ENCODE measurements at regions not wholly inside any gene's neighbourhood (a gene's known extent, or its start where the extent isn't known, plus 50 kb on each side); places are given as distances from the start of the nearest gene placed in this dataset.

DNA sequence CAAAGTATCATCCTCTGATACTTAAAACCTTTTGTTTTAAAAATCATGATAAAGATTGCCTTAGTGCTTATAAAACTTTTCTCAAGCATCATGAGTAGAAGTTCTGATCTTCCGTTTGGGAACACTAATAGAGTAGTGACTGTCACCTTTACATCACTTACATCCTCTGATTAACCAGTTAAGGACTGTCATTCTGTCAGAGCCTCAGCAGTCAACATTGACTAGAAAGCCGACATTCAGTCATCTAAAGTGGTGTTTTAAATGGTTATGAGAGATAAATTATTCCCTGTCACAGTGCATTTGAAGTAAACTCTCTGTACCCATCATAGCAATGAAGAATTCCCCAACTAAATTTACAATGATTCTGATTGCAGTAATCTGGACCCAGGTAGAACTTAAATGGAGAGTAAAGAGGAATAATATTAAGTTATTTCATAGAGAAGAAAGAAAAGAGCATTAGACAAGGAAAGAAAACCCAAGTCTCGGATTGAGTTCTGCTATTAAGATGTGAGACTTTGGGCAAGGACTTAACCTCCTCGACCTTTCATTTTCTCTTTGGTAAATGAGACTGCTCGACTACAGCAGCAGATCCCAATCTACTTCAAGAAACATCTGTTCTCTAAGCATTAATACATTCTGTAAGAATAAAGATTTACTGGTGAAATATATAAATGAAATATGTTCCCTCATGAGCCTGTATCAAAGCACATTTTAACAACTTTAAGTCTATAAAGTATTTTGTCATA lies 563.9 kb upstream of the LMO3 start:
- no peaks in the 10 kb centered on the region for H3K79me2 ChIP-seq
- no peak overlapping the region for H2AFZ ChIP-seq
- H3K27ac ChIP-seq, result no peak overlapping the region
- peaks cover 4% of the 10 kb centered on the region for H3K9me3 ChIP-seq (ENCODE audit: control insufficient read depth, low read length)
- no peak overlapping the region for H3K9ac ChIP-seq
- H3K4me2 ChIP-seq (ENCODE audit: low read length), result no peak overlapping the region
- TF ChIP-seq CTCF (IDR thresholded peaks at IDR 0.05), result no peak
- no peaks in the 10 kb centered on the region for H3K4me1 ChIP-seq
- H3K27me3 ChIP-seq (ENCODE audit: control insufficient read depth, insufficient read depth, low read length), result no peaks in the 10 kb centered on the region
- no peak overlapping the region for H3K4me3 ChIP-seq (ENCODE audit: low read depth, low read length)
- no peaks in the 10 kb centered on the region for H3K36me3 ChIP-seq (ENCODE audit: control insufficient read depth, insufficient read depth, low read length)

DNA sequence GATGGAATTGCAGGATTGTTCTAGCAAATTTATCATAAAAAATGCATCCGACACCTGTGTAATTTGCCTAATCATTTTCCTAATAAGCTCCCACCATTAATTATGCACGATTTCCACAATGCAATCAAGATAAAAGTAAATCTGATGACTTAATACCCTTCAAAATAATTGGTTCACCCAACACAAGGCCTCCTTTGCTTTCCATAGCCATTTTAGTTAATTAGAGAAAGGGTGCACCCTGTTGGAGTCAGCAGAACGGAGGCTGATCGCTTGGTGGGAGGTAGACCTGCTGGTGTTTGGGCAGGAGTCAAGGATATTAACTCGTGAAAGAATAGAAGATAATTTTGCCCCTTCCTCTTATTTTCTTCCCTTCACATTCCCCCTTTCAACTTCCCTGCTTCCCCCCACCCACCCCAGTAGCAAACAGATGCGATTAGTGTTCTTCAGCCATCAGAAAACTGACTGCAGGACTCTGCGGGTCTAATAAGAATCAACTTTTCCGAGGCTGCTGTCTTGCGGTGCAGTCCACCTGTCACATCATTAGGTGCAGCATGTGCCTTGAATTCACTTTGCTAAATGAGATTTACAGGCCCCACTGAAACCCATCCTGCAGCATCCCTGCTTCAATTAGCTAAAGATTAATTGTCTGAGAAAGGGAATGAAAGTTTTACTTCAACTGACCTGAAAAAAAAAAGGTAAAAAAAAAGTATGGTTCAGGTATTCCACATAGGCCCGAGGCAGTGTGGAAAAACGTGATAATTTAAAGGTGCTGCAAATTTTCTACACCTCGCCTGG lies 553.7 kb upstream of the LMO3 start:
- no peak overlapping the region for H3K4me3 ChIP-seq (ENCODE audit: low read depth, low read length)
- no peak overlapping the region for H3K27ac ChIP-seq
- no peaks in the 10 kb centered on the region for H3K4me1 ChIP-seq
- no peaks in the 10 kb centered on the region for H3K9me3 ChIP-seq (ENCODE audit: control insufficient read depth, low read length)
- no peaks in the 10 kb centered on the region for H3K27me3 ChIP-seq (ENCODE audit: control insufficient read depth, insufficient read depth, low read length)
- H3K9ac ChIP-seq, result no peak overlapping the region
- no peaks in the 10 kb centered on the region for H3K36me3 ChIP-seq (ENCODE audit: control insufficient read depth, insufficient read depth, low read length)
- H2AFZ ChIP-seq, result no peak overlapping the region
- no peaks in the 10 kb centered on the region for H3K79me2 ChIP-seq
- no peak overlapping the region for H3K4me2 ChIP-seq (ENCODE audit: low read length)
- no peak for TF ChIP-seq CTCF (IDR thresholded peaks at IDR 0.05)

GRCh38 chr12:17158201-17158600 lies 552.2 kb upstream of the LMO3 start:
- H3K79me2 ChIP-seq, result no peaks in the 10 kb centered on the region
- H3K9me3 ChIP-seq (ENCODE audit: control insufficient read depth, low read length), result no peaks in the 10 kb centered on the region
- H2AFZ ChIP-seq, result no peak overlapping the region
- no peak overlapping the region for H3K4me2 ChIP-seq (ENCODE audit: low read length)
- H3K27me3 ChIP-seq (ENCODE audit: control insufficient read depth, insufficient read depth, low read length), result no peaks in the 10 kb centered on the region
- H3K27ac ChIP-seq, result no peak overlapping the region
- TF ChIP-seq CTCF (IDR thresholded peaks at IDR 0.05), result no peak
- H3K9ac ChIP-seq, result no peak overlapping the region
- H3K4me1 ChIP-seq, result no peaks in the 10 kb centered on the region
- no peak overlapping the region for H3K4me3 ChIP-seq (ENCODE audit: low read depth, low read length)
- H3K36me3 ChIP-seq (ENCODE audit: control insufficient read depth, insufficient read depth, low read length), result no peaks in the 10 kb centered on the region

DNA sequence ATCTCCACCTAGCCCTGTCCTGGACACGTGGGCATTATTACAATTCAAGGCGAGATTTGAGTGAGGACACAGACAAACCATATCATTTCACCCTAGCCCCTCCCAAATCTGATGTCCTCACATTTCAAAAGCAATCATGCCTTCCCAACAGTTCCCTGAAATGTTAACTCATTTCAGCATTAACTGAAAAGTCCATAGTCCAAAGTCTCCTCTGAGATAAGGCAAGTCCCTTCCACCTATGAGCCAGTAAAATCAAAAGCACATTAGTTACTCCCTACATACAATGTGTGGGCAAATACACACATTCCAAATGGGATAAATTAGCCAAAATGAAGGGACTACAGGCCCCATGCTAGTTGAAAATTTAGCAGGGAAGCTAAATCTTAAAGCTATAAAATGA lies 546.0 kb upstream of the LMO3 start:
- TF ChIP-seq CTCF (IDR thresholded peaks at IDR 0.05), result no peak
- no peak overlapping the region for H3K4me3 ChIP-seq (ENCODE audit: low read depth, low read length)
- H3K4me2 ChIP-seq (ENCODE audit: low read length), result no peak overlapping the region
- no peak overlapping the region for H3K9ac ChIP-seq
- H3K27ac ChIP-seq, result no peak overlapping the region
- H3K79me2 ChIP-seq, result no peaks in the 10 kb centered on the region
- no peaks in the 10 kb centered on the region for H3K27me3 ChIP-seq (ENCODE audit: control insufficient read depth, insufficient read depth, low read length)
- no peak overlapping the region for H2AFZ ChIP-seq
- no peaks in the 10 kb centered on the region for H3K4me1 ChIP-seq
- no peaks in the 10 kb centered on the region for H3K9me3 ChIP-seq (ENCODE audit: control insufficient read depth, low read length)
- no peaks in the 10 kb centered on the region for H3K36me3 ChIP-seq (ENCODE audit: control insufficient read depth, insufficient read depth, low read length)

All from parathyroid adenoma (tissue), 2 donors.